WTC11 (cell line): ENCODE measurements at regions not wholly inside any gene's neighbourhood (a gene's known extent, or its start where the extent isn't known, plus 50 kb on each side); places are given as distances from the start of the nearest gene placed in this dataset.

Source experiments
- FOXJ3 ChIP-seq: sonication (generic); formaldehyde crosslinking; IDR thresholded peaks from 2 replicates; pipeline ENCODE4 v1.9.0; 2021; ENCODE audit warnings: missing genetic modification reagents, mild to moderate bottlenecking, borderline replicate concordance
- HMGA2 ChIP-seq: fragments of 250-450 bp; sonication (Bioruptor Pico); IDR thresholded peaks from 2 replicates; pipeline ENCODE4 v1.4.0; 2021; ENCODE audit warnings: mild to moderate bottlenecking, moderate library complexity
- JUN ChIP-seq: sonication (generic); formaldehyde crosslinking; IDR thresholded peaks from 2 replicates; pipeline ENCODE4 v1.8.0; 2023; ENCODE audit warnings: mild to moderate bottlenecking, missing genetic modification reagents
- MYBL2 ChIP-seq: sonication (generic); formaldehyde crosslinking; IDR thresholded peaks from 2 replicates; pipeline ENCODE4 v1.8.1; 2023; ENCODE audit warnings: mild to moderate bottlenecking, moderate library complexity, missing genetic modification reagents
- NFYB ChIP-seq: sonication (generic); formaldehyde crosslinking; conservative IDR thresholded peaks from 2 replicates; pipeline ENCODE4 v1.8.0; 2022; ENCODE audit warnings: low read depth, missing genetic modification reagents
- RELA ChIP-seq: sonication (generic); formaldehyde crosslinking; IDR thresholded peaks from 2 replicates; pipeline ENCODE4 v1.8.1; 2022; ENCODE audit warnings: missing genetic modification reagents, mild to moderate bottlenecking, borderline replicate concordance
- TCF7 ChIP-seq: sonication (generic); formaldehyde crosslinking; IDR thresholded peaks from 2 replicates; pipeline ENCODE4 v1.8.0; 2022; ENCODE audit warnings: mild to moderate bottlenecking, low read depth, missing genetic modification reagents, moderate library complexity
- TEAD4 ChIP-seq: sonication (generic); formaldehyde crosslinking; IDR thresholded peaks from 2 replicates; pipeline ENCODE4 v1.8.0; 2022; ENCODE audit warnings: mild to moderate bottlenecking, missing genetic modification reagents
- TF ChIP-seq, protein P1 (sequence below): fragments of 200-600 bp; IDR thresholded peaks from 2 replicates; pipeline ENCODE4 v1.8.0; 2022; ENCODE audit warnings: antibody characterized with exemption
- TF ChIP-seq, protein P2 (sequence below): sonication (generic); formaldehyde crosslinking; IDR thresholded peaks from 2 replicates; pipeline ENCODE4 v1.8.0; 2022; ENCODE audit warnings: mild to moderate bottlenecking, missing genetic modification reagents
- TF ChIP-seq, protein P3 (sequence below): sonication (generic); formaldehyde crosslinking; IDR thresholded peaks from 2 replicates; pipeline ENCODE4 v1.8.1; 2022; ENCODE audit warnings: low read depth, missing genetic modification reagents, borderline replicate concordance

DNA sequence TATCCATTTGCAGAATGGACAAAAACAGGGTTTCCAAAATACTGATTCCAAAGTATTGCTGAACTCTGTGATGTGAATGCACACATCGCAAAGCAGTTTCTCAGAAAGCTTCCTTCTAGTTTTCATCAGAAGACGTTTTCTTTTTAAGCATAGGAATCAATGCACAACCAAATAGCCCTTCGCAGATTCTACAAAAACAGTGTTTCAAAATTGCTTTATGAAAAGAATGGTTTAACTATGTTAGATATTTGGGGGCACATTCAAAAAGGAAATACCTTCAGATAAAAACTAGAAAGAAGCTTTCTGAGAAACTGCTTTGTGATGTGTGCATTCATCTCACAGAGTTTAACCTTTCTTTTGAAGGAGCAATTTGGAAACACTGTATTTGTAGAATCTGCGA lies 569.7 kb downstream of the ALG10 start:
- TF ChIP-seq, protein P1, sequence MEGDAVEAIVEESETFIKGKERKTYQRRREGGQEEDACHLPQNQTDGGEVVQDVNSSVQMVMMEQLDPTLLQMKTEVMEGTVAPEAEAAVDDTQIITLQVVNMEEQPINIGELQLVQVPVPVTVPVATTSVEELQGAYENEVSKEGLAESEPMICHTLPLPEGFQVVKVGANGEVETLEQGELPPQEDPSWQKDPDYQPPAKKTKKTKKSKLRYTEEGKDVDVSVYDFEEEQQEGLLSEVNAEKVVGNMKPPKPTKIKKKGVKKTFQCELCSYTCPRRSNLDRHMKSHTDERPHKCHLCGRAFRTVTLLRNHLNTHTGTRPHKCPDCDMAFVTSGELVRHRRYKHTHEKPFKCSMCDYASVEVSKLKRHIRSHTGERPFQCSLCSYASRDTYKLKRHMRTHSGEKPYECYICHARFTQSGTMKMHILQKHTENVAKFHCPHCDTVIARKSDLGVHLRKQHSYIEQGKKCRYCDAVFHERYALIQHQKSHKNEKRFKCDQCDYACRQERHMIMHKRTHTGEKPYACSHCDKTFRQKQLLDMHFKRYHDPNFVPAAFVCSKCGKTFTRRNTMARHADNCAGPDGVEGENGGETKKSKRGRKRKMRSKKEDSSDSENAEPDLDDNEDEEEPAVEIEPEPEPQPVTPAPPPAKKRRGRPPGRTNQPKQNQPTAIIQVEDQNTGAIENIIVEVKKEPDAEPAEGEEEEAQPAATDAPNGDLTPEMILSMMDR, result no peak
- TF ChIP-seq HMGA2 (CRISPR knock-in tag) (no peak), FOXJ3 (CRISPR knock-in tag) (no peak), MYBL2 (CRISPR knock-in tag) (no peak), TCF7 (CRISPR knock-in tag) (no peak), TEAD4 (no peak), JUN (CRISPR knock-in tag) (no peak), NFYB (CRISPR knock-in tag) (no peak), RELA (CRISPR knock-in tag) (no peak)
- TF ChIP-seq, protein P2, sequence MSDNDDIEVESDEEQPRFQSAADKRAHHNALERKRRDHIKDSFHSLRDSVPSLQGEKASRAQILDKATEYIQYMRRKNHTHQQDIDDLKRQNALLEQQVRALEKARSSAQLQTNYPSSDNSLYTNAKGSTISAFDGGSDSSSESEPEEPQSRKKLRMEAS, result no peak
- TF ChIP-seq, protein P3, sequence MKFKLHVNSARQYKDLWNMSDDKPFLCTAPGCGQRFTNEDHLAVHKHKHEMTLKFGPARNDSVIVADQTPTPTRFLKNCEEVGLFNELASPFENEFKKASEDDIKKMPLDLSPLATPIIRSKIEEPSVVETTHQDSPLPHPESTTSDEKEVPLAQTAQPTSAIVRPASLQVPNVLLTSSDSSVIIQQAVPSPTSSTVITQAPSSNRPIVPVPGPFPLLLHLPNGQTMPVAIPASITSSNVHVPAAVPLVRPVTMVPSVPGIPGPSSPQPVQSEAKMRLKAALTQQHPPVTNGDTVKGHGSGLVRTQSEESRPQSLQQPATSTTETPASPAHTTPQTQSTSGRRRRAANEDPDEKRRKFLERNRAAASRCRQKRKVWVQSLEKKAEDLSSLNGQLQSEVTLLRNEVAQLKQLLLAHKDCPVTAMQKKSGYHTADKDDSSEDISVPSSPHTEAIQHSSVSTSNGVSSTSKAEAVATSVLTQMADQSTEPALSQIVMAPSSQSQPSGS (CRISPR knock-in tag), result no peak
